Kidney (tissue), 13 donors: ENCODE measurements at regions not wholly inside any gene's neighbourhood (a gene's known extent, or its start where the extent isn't known, plus 50 kb on each side); places are given as distances from the start of the nearest gene placed in this dataset.

Experiments
- DNase-seq, 5 donors: peaks; one replicate each; pipeline ENCODE4 v3.0.0-alpha.2; 2013 to 2020
- FAIRE-seq: peaks from 2 replicates; lab custom pipeline; 2012; peaks lifted over from hg19 to GRCh38; lab: Jason Lieb, UNC
- H3K27ac ChIP-seq, 2 donors: one replicate each; pipeline ENCODE4 v1.7.0; 2013; ENCODE audit warnings: low read depth in 2 of 2, low read length in 2 of 2, inconsistent platforms in 1 of 2
- H3K27me3 ChIP-seq: one replicate; pipeline ENCODE4 v1.7.1; 2013; ENCODE audit warnings: low read length, inconsistent platforms; ENCODE audit not compliant: control insufficient read depth, insufficient read depth
- H3K36me3 ChIP-seq, 3 donors: one replicate each; pipeline versions ENCODE4 v1.7.0 to v1.7.1; 2013; ENCODE audit warnings: low read length in 3 of 3, control low read depth in 1 of 3, inconsistent platforms in 1 of 3; ENCODE audit not compliant: insufficient read depth in 3 of 3, control insufficient read depth in 2 of 3
- H3K4me1 ChIP-seq, 3 donors: one replicate each; pipeline versions ENCODE4 v1.7.0 to v1.7.1; 2013; ENCODE audit warnings: low read length in 3 of 3, inconsistent platforms in 1 of 3, low read depth in 1 of 3; ENCODE audit not compliant: control insufficient read depth in 2 of 3, insufficient read depth in 2 of 3
- H3K4me3 ChIP-seq, 3 donors: one replicate each; pipeline versions ENCODE4 v1.7.0 to v1.8.1; 2013; ENCODE audit warnings: low read length in 3 of 3, control low read depth in 1 of 3, inconsistent platforms in 1 of 3
- H3K9ac ChIP-seq, 3 donors: one replicate each; pipeline versions ENCODE4 v1.7.0 to v1.7.1; 2013; ENCODE audit warnings: low read length in 3 of 3, control low read depth in 1 of 3, inconsistent platforms in 1 of 3
- H3K9me3 ChIP-seq, 3 donors: one replicate each; pipeline versions ENCODE4 v1.7.0 to v1.7.1; 2013; ENCODE audit warnings: low read length in 3 of 3, control low read depth in 1 of 3, inconsistent platforms in 1 of 3; ENCODE audit not compliant: control insufficient read depth in 2 of 3, insufficient read depth in 1 of 3
- CTCF ChIP-seq: IDR thresholded peaks from 3 replicates; pipeline ENCODE4 v1.5.1; 2012; ENCODE audit warnings: mild to moderate bottlenecking, moderate library complexity, borderline replicate concordance; ENCODE audit not compliant: insufficient read depth; ENCODE audit errors: extremely low read depth
- intact Hi-C: fragments of 100-400 bp; cut with DNase I; formaldehyde crosslinking; loops from one replicate; pipeline ENCODE4 v1.11.1; 2022
- donor health status: control.
- donor health status: control.
- donor health status: control.
- donor health status: control.
- donor health status: control.
- donor health status: DM: yes; HTN: yes; CAD: no.
- donor health status: Normal renal cell carcinoma (clear cell type).

GRCh38 chr2:76450024-76450475, 739.3 kb upstream of the GCFC2 start:
- FAIRE-seq (no peak), DNase-seq (no peak)
- Histone ChIP-seq H3K4me1 (no peaks in the 10 kb centered on the region), H3K27me3 (no peaks in the 10 kb centered on the region), H3K9me3 (no peaks in the 10 kb centered on the region), H3K36me3 (no peaks in the 10 kb centered on the region), H3K27ac (no peak overlapping the region), H3K4me3 (no peak overlapping the region), H3K9ac (no peak overlapping the region)
- TF ChIP-seq CTCF: no peak
- intact Hi-C loops: no loop called here

- no peak for FAIRE-seq
Observed at GRCh38 chr2:76448956-76449355, 738.2 kb upstream of the GCFC2 start.

GRCh38 chr2:76447294-76447693, 736.6 kb upstream of the GCFC2 start:
- intact Hi-C loops: no loop called here
- no peaks in the 10 kb centered on the region for H3K36me3 ChIP-seq
- no peak overlapping the region for H3K27ac ChIP-seq
- TF ChIP-seq CTCF: no peak
- no peaks in the 10 kb centered on the region for H3K9me3 ChIP-seq
- no peak overlapping the region for H3K4me3 ChIP-seq
- DNase-seq (no peak), FAIRE-seq (no peak)
- no peaks in the 10 kb centered on the region for H3K4me1 ChIP-seq
- H3K27me3 ChIP-seq: no peaks in the 10 kb centered on the region
- no peak overlapping the region for H3K9ac ChIP-seq

More at GRCh38 chr2:76448956-76449355, 738.2 kb upstream of the GCFC2 start:
- intact Hi-C loops: no loop called here
- H3K9me3 ChIP-seq: no peaks in the 10 kb centered on the region
- no peaks in the 10 kb centered on the region for H3K36me3 ChIP-seq
- H3K4me1 ChIP-seq: no peaks in the 10 kb centered on the region
- no peak overlapping the region for H3K9ac ChIP-seq
- TF ChIP-seq CTCF: no peak
- H3K27me3 ChIP-seq: no peaks in the 10 kb centered on the region
- H3K4me3 ChIP-seq: no peak overlapping the region
- DNase-seq: no peak
- H3K27ac ChIP-seq: no peak overlapping the region

GRCh38 chr2:76446872-76447271, 736.2 kb upstream of the GCFC2 start:
- intact Hi-C loops: no loop called here

More at GRCh38 chr2:76446872-76447271, 736.2 kb upstream of the GCFC2 start:
- Histone ChIP-seq H3K27ac (no peak overlapping the region), H3K4me1 (no peaks in the 10 kb centered on the region), H3K9ac (no peak overlapping the region), H3K9me3 (no peaks in the 10 kb centered on the region), H3K36me3 (no peaks in the 10 kb centered on the region), H3K4me3 (no peak overlapping the region), H3K27me3 (no peaks in the 10 kb centered on the region)
- no peak for DNase-seq
- no peak for TF ChIP-seq CTCF
- FAIRE-seq: no peak
